ENCODE measurements at regions not wholly inside any gene's neighbourhood (a gene's known extent, or its start where the extent isn't known, plus 50 kb on each side); places are given as distances from the start of the nearest gene placed in this dataset.

DNA sequence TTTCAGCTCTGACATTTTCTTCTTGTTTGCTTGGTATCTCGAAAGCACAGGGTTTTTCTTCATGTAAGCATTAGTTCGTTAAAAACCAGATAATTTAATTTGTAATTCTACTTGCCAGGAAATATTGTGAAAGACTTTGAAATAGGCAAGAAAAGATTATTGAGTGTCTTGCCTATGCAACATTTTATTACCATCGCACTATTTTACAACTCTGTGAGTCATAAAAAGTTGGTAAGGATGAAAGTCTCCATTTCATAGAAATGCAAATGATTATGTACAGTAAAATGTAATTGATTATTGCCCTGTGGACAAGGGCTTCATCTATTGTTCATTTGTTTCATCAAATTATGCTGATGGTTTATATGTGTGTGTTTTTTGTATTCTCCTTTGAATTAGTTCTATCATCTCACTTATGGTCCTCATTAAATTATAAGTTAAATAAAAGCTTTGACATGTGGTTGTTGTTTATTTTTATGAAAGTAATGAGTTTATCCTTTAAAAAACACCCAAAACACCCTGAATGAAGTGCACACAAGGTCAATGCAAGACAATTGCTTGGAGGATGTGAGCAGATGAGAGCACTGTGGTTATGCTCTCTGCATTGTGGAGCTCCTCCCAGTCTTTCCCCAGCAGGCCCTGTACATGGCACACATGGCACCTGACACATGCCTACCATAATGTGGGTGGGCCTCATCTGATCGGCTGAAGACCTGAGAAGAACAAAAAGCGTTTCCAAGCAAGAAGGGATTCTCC lies 230.8 kb downstream of the CXCL12 start:
- TF ChIP-seq CTCF (IDR thresholded peaks at IDR 0.05) (no peak), KDM5A (IDR thresholded peaks at IDR 0.05) (no peak), POLR2A (IDR thresholded peaks at IDR 0.05; ENCODE audit: low read length) (no peak), RAD21 (conservative IDR thresholded peaks at IDR 0.05 in 1 of 2, IDR thresholded peaks at IDR 0.05 in 1 of 2) (no peak), TP53 (CRISPR knock-in tag; IDR thresholded peaks at IDR 0.05) (no peak), GATA3 (IDR thresholded peaks at IDR 0.05; ENCODE audit: borderline replicate concordance) (no peak), RNF2 (IDR thresholded peaks at IDR 0.05; ENCODE audit: borderline replicate concordance, low read depth) (no peak), MYC (IDR thresholded peaks at IDR 0.05; ENCODE audit: borderline replicate concordance, low read length) (no peak), RFX5 (IDR thresholded peaks at IDR 0.05) (no peak), CEBPB (IDR thresholded peaks at IDR 0.05) (no peak), CBX2 (IDR thresholded peaks at IDR 0.05; ENCODE audit: borderline replicate concordance, low read depth) (no peak)
- TF ChIP-seq, protein P1, sequence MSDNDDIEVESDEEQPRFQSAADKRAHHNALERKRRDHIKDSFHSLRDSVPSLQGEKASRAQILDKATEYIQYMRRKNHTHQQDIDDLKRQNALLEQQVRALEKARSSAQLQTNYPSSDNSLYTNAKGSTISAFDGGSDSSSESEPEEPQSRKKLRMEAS (IDR thresholded peaks at IDR 0.05): no peak
- TF ChIP-seq, protein P2, sequence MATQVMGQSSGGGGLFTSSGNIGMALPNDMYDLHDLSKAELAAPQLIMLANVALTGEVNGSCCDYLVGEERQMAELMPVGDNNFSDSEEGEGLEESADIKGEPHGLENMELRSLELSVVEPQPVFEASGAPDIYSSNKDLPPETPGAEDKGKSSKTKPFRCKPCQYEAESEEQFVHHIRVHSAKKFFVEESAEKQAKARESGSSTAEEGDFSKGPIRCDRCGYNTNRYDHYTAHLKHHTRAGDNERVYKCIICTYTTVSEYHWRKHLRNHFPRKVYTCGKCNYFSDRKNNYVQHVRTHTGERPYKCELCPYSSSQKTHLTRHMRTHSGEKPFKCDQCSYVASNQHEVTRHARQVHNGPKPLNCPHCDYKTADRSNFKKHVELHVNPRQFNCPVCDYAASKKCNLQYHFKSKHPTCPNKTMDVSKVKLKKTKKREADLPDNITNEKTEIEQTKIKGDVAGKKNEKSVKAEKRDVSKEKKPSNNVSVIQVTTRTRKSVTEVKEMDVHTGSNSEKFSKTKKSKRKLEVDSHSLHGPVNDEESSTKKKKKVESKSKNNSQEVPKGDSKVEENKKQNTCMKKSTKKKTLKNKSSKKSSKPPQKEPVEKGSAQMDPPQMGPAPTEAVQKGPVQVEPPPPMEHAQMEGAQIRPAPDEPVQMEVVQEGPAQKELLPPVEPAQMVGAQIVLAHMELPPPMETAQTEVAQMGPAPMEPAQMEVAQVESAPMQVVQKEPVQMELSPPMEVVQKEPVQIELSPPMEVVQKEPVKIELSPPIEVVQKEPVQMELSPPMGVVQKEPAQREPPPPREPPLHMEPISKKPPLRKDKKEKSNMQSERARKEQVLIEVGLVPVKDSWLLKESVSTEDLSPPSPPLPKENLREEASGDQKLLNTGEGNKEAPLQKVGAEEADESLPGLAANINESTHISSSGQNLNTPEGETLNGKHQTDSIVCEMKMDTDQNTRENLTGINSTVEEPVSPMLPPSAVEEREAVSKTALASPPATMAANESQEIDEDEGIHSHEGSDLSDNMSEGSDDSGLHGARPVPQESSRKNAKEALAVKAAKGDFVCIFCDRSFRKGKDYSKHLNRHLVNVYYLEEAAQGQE (IDR thresholded peaks at IDR 0.05): no peak
